Fibroblast of lung (primary cell): ENCODE measurements at regions not wholly inside any gene's neighbourhood (a gene's known extent, or its start where the extent isn't known, plus 50 kb on each side); places are given as distances from the start of the nearest gene placed in this dataset.

ENCODE experiments used
- CTCF ChIP-seq, 2 donors: IDR thresholded peaks in 1 of 2; conservative IDR thresholded peaks in 1 of 2; 1 replicate in 1 of 2; 2 replicates in 1 of 2; pipeline ENCODE4 v1.5.1; 2011 to 2012; ENCODE audit warnings: low read length in 2 of 2, control low read depth in 1 of 2, inconsistent platforms in 1 of 2, low read depth in 1 of 2, mild to moderate bottlenecking in 1 of 2
- EZH2 ChIP-seq: IDR thresholded peaks from 2 replicates; pipeline ENCODE4 v1.5.1; 2012; ENCODE audit warnings: low read length, control low read depth, mild to moderate bottlenecking; ENCODE audit errors: missing control alignments

- TF ChIP-seq CTCF (conservative IDR thresholded peaks at IDR 0.05 in 1 of 2, IDR thresholded peaks at IDR 0.05 in 1 of 2; ENCODE audit: low read depth in 1 of 2, low read length in 2 of 2) (no peak), EZH2 (no peak)
These were observed 200.3 kb upstream of the MCTP2 start for GRCh38 chr15:94031072-94031471.
